ENCODE measurements at regions not wholly inside any gene's neighbourhood (a gene's known extent, or its start where the extent isn't known, plus 50 kb on each side); places are given as distances from the start of the nearest gene placed in this dataset.

DNA sequence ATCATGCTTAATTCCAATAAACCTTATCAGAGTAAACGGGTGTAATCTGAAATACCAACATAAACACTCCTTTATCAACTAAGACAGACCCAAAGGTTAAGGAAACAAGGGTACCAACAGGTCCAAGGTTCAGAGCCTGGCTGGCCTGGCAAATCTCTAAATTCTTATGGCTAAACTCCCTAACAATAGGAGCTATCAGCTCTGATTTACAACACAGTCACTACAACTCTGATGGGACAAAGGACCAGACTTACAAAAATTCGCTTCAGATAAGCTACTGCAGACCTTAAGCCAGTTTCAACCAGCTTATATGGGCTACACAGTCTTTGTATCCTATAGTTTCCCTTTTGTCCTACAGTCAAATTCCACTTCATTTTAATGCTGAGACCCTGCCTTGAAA lies 381.9 kb downstream of the ZWINT start:
- Histone ChIP-seq H3K27me3 (replicated peaks in 1 of 4; ENCODE audit: control insufficient read depth in 3 of 4, extremely low read depth in 1 of 4, insufficient read depth in 3 of 4, low read length in 3 of 4) (no peaks in the 10 kb centered on the region), H4K20me1 (replicated peaks in 1 of 2; ENCODE audit: control insufficient read depth in 1 of 2, insufficient read depth in 2 of 2, low read length in 2 of 2) (no peaks in the 10 kb centered on the region), H2BK120ac (replicated peaks; ENCODE audit: low read depth, low read length) (no peak overlapping the region), H4K8ac (ENCODE audit: extremely low read depth, insufficient read depth, low read length) (no peak overlapping the region), H3K4ac (replicated peaks; ENCODE audit: insufficient read length, low read depth, low read length) (no peak overlapping the region), H3K27ac (ENCODE audit: low read depth, low read length) (peak overlapping the region; percentile 24; the same call in 1 of the 2 replicates), H4K5ac (ENCODE audit: insufficient read length, low read depth, low read length) (no peak overlapping the region), H2BK12ac (ENCODE audit: low read depth, low read length) (peak overlapping the region; percentile 50; the same call in 1 of the 2 replicates), H3K9ac (replicated peaks in 1 of 4; ENCODE audit: extremely low read depth in 1 of 4, low read depth in 3 of 4, low read length in 3 of 4) (no peak overlapping the region), H3K36me3 (ENCODE audit: control insufficient read depth in 2 of 4, insufficient read depth in 4 of 4, low read length in 3 of 4) (no peaks in the 10 kb centered on the region), H3K4me1 (replicated peaks in 1 of 4; ENCODE audit: control insufficient read depth in 3 of 4, insufficient read depth in 4 of 4, low read length in 3 of 4) (peaks cover 2 to 4% (median 3%) of the 10 kb centered on the region in 4 experiments; a peak in 4 of 7 replicates), H3K23me2 (ENCODE audit: low read depth, low read length) (peaks cover 1% of the 10 kb centered on the region; the same call in 1 of the 2 replicates), H3K79me2 (ENCODE audit: control insufficient read depth in 1 of 2, insufficient read depth in 2 of 2, low read length in 2 of 2) (no peaks in the 10 kb centered on the region), H2BK15ac (ENCODE audit: low read length) (no peak overlapping the region), H2AK5ac (ENCODE audit: low read depth, low read length) (no peak overlapping the region), H3K79me1 (ENCODE audit: low read depth, low read length) (no peaks in the 10 kb centered on the region), H4K91ac (replicated peaks; ENCODE audit: insufficient read length, low read length) (no peak overlapping the region), H3K14ac (ENCODE audit: insufficient read length) (no peak overlapping the region), H3K4me3 (ENCODE audit: extremely low read depth in 1 of 4, insufficient read depth in 2 of 4, low read depth in 3 of 4, low read length in 4 of 4) (peak overlapping the region in 1 of 4 experiments; percentile 26; a peak in 1 of 8 replicates), H3K4me2 (ENCODE audit: insufficient read depth in 1 of 2, low read depth in 2 of 2, low read length in 2 of 2) (peak overlapping the region; percentile 50 to 54), H2BK20ac (ENCODE audit: low read length) (no peak overlapping the region; the same call in 1 of the 2 replicates), H2BK5ac (ENCODE audit: low read depth, low read length) (0 out of 2 replicates have a peak overlapping the region, but pooled peaks have one; percentile 46), H2AFZ (ENCODE audit: low read length) (peak overlapping the region; percentile 90), H3K9me3 (ENCODE audit: insufficient read depth in 2 of 2, low read depth in 1 of 2, low read length in 1 of 2) (no peaks in the 10 kb centered on the region), H3K23ac (ENCODE audit: insufficient read length) (no peak overlapping the region), H3K18ac (ENCODE audit: extremely low read depth, low read length) (no peak overlapping the region), H3K56ac (replicated peaks; ENCODE audit: insufficient read length, low read depth, low read length) (no peak overlapping the region)
- WGBS, 2 experiments (ENCODE audit: extremely low coverage in 1 of 2, insufficient coverage in 1 of 2, insufficient read length in 1 of 2, insufficient replicate concordance in 2 of 2, low coverage in 1 of 2, low lambda C conversion rate in 2 of 2, missing lambda C conversion rate in 1 of 2), result 47% methylated on average over 2 of the region's 2 CpGs; no CpG with 5 or more reads in 1 of the 2 experiments
- DNase-seq (ENCODE audit: low read depth in 1 of 2, low spot score in 2 of 2) (peak in 1 of 2 experiments; percentile 39), FAIRE-seq (peak; percentile 77)
- POLR2A ChIA-PET (ENCODE audit: partially characterized antibody), result interaction anchor here (1.0 kb wide), 1 partner anchor 13 kb away, joined by 3 read pairs; no protein-coding TSS in a partner anchor
- CTCF ChIA-PET (ENCODE audit: partially characterized antibody), result interaction anchor here (1.1 to 1.4 kb wide), 2 partner anchors 9 to 55 kb away, joined by 3 to 4 read pairs; no protein-coding TSS in a partner anchor

All from H1 (cell line).